ENCODE measurements at regions not wholly inside any gene's neighbourhood (a gene's known extent, or its start where the extent isn't known, plus 50 kb on each side); places are given as distances from the start of the nearest gene placed in this dataset.
"Not testable (repeated sequence)": the region's sequence is repeated elsewhere in the genome, so short reads cannot be mapped to it uniquely, and the experiment has no call there.

DNA sequence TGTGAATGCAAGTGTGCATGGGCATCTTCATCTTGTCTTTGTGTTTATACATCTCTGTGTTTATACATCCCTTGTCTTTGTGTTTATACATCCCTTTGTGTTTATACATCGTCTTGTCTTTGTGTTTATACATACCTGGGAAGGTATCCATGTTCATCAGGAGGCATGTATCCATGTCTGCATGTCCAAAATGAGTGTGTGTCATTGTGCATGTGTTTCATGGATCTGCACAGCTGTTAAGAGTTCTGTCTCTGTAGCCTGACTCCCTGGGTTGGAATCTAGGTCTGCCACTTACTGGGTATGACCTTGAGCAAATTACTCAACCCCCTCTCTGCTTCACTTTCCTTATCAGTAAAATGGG, 50.1 kb upstream of the SIRPA start:
- DNase-seq (no peak), ATAC-seq (no peak)

DNA sequence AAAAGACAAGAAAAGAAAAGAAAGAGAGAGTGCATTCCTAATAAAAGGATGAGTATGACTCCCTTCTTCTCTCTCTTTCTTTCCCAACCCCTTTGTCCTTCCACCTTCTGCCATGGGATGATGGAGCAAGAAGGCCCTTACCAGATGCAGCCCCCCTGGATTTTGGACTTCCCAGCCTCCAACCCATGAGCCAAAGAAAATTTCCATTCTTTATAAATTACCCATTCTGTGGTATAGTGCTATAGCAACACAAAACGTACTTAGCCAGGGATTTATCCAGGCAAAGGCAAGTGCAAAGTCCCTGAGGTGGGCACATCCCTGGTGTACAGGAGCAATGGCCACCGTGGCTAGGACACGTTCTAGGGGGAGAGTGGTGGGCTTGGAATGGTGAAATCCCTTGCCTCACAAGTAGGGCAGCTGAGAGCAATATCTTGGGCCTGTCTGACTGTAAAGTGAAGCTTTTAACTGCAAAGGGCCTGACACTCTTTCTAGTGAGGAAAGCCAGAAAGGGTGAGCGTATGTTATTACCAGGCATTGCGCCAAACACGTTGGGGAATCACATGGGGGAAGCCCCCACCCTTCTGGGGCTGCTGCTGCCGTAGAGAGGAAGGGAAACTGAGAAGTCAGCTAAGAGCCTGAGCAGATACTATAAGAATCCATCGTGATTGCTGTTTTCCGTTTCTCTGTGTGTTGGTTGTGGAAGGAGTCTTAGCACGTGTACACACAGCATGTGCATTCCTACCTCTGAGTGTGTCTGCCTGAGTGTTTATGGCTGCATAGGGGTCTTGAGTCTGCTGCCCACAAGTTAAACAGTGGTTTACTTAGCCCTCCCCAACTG, 50.7 kb upstream of the SIRPA start:
- DNase-seq (peak; percentile 55), ATAC-seq (peak; percentile 80)

DNA sequence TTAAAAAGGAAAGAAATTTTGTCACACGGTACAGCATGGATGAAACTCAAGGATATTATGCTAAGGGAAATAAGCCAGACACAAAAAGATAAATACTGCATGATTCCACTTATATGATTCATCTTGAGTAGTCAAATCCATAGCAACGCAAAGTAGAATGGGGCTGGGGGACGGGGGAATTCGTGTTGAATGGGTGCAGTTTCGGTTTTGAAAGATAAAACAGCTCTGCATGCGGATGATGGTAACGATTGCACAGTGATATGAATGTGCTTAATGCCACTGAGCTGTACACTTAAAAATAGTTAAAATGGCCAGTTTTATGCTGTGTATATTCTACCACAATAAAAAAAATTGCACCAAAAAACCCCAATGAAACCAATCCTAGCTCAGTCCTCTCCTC, 52.9 kb upstream of the SIRPA start:
- no peak for ATAC-seq
- DNase-seq, result no peak

DNA sequence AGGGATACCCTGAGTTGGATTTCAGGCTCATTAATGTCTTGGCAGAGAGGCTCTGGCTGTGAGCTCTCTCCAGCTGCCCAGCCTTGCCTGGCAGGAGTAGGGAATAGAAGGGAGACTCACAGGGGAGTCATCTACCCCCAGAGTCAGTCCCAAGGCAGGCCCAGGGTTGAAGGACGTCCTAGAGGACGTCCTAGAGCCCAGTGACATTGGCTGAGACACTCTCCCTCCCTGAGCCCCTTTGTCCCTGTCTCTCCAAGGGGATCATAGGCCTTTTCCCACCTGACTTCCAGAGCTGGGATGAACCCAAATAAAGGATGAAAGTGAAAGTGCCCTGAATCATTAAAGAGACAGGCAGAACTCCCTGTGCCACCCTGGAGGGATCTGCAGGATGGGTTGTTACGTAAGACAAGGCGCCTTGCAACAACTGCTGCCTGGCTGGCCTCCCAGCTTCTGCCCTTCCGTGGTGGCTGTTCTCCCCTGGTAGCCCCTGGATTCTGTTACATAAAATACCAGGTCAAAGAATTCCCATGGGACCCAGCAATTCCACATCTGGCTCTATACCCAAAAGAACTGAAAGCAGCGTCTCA, 53.6 kb upstream of the SIRPA start:
- ATAC-seq, result no peak

DNA sequence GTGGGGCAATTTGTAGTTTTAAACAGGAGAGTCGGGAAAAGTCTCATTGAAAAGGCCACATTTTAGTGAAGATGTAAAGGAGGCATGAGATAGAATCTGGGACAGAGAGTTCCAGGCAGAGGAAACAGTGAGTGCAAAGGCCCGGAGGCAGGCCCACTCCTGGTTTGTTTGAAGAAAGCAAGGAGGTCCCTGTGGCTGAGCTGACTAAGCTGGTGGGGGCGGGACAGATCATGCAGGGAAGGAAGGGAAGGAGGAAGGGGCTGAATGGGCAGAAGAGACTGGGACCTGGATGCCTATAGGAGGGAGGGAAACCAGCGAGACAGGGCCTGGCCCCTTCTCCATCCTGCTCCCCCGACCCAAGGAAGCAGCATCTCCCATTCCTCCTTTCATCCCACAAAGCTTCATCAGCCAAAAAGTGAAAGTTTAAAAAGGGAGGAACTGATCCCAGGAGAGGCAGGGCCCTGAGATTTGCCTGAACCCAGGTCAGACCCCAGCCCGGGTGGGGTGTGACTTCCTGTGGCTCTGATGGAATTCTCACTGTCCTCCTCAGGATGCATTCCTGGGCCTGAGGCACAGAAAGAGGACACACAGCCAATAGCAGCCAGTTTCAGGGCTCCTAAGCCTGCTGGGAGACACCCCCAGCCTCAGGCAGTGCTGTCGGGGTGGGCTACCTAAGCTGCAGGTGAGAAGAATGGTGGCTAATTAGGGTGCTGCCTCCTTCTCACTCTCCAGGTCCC, 54.2 kb upstream of the SIRPA start:
- no peak for DNase-seq
- ATAC-seq, result no peak

More for the DNA sequence above, 53.6 kb upstream of the SIRPA start:
- no peak for DNase-seq

DNA sequence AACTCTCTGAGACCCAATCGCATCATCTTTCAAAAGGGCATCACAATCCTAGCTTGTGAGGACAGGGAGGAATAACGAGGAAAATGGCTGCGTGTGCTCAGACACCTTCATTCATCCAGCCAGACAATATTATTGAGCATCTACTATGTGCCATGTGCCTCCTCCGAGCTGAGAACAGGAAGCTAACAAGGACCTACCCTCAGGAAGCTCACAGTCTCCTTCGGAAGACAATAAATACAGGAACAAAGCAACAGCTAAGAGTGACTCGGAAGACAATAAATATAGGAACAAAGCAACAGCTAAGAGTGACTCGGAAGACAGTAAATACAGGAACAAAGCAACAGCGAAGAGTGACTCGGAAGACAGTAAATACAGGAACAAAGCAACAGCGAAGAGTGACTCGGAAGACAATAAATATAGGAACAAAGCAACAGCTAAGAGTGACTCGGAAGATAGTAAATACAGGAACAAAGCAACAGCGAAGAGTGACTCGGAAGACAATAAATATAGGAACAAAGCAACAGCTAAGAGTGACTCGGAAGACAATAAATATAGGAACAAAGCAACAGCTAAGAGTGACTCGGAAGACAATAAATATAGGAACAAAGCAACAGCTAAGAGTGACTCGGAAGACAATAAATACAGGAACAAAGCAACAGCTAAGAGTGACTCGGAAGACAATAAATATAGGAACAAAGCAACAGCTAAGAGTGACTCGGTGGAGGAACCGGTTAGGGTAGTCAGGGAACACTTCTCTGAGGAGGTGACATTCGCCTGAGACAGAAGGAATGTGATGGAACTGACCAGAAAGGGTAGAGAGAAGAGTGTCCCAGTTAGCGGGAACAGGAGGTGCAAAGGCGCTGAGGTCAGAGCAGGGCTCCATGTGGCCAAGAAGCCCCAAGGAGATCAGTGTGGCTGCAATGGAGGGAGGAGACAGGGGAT, 55.6 kb upstream of the SIRPA start:
- ATAC-seq, DNase-seq: not testable (repeated sequence)

DNA sequence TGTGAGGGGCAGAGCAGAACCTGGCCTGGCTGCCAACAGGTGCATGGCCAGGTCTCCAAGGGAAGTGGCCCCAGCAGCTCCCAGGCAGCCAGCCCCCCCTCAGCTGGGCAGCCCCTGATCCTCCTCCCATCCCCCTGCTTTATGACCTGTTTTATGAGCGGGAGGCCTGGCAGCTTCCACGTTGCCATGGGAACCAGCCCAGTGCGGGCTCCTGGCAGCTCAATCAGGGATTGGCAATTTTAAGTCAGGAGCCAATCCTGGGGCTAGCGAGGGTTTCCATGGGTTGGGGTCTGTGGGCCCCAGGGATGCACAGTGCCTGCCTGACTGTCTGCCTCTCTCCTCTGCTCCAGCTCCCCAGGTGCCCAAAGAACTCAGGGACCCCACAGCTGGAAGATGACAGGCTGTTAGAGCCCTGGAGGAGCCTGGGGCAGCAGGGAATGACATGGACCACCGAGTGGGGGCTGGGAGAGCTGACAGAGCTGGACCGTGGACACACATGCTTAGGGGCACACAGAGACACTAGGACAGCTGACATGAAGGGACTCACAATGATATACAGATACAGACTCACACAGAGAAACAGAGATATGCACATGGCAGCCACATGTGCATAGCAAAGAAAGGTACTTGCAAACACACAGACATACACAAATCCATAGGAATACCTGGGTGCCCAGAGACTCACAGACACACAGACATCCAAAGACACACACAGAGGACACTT, 56.5 kb upstream of the SIRPA start:
- ATAC-seq (no peak), DNase-seq (no peak)

DNA sequence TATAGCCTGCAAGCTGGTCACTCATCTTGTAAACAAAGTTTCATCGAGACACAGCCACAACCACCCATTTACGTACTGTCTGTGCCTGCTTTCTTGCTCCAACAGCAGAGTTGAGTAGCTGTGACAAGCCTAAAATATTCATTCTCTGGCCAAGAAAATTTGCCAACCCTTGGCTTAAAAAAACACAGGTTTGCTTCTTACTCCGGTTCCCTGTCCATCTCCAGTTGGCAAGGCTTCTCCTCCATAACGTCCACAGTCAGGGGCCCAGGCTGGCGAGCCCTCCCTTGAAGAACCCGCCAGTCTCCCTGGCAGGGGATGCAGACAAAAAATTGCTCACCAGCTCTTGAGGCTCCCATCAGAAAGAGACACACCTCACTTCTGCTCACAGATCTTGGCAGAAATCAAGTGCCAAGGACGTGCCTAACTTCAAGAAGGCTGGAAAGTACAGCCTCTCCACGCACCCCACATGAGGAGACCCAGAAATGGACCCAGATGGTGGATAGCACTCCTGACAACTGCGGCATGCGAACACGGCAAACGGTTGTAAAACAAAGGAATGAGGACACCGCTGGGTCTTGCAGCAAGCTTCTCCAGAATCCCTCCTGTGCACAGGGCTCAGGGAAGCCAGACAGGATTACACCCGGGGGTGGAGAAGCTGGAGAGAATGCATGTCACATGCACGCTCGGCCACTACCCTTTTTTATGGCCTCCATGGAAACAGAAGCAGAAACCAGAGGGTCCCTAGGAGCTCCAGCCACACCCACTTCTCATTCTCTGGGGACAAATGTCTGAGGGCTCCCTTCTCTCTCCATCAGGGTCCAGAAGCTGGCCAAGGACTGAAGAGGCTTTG, 59.8 kb upstream of the SIRPA start:
- no peak for ATAC-seq
- no peak for DNase-seq

DNA sequence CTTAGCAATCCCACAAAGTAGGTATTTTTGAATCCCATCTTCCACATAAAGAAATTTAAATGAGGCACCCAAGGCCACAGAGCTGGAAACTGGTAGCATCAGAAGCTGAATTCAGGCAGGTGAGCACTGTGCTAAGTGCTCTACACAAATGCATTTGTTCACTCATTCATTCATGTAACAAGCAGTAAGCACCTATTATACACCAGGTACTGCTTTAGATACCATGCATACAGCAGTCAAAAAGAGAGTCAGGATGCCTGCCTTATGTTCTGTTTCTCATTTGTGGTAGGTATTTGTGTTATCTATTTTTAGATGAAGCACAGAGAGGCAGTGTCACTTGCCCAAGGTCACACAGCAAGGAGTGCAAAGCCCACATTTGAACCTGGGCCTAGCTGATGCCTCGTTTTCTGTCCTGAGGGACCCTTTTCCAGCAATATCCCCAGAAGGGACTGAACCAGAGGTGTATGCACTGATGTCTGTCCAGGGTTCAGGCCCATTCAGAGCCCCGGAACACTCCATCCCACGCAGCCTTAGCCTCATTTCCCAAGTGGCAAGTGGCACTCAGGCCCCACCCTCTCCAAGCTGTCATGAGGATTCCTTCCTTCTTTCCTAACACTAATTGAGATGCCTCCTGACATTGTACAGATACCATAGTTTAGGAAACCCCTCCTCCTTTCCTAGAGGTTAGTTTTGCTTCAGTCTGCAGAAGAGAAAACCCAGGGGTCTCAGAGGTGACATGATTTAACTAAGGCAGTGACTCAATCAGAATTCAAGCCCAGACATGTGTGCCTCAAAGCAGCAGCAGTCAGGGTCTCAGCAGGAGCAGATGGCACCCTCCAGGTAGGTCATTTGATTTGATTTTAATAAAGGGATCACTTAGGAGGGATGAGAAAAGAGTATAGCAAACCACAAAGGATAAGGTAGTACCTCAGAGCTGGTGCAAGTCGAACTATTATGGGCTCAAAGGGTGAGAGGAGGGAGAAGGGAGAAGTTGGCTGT, 61.2 kb upstream of the SIRPA start:
- ATAC-seq (no peak), DNase-seq (no peak)

DNA sequence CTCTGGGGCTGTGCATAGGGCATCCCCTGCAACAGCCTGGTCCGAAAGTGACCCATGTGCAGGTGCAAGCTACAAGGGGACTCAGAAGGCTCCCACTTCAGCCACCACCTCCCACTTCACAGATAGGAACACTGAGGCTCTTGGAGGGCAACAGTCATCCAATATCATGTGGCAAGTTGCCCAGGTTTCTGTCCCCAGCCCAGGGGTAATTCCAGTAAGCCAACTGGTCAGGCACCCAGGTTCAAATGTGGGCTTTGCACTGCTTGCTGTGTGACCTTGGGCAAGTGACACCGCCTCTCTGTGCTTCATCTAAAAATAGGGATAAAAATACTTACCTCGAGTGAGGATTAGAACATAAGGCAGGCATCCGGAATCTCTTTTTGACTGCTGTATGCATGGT, 62.0 kb upstream of the SIRPA start:
- DNase-seq (no peak), ATAC-seq (no peak)

DNA sequence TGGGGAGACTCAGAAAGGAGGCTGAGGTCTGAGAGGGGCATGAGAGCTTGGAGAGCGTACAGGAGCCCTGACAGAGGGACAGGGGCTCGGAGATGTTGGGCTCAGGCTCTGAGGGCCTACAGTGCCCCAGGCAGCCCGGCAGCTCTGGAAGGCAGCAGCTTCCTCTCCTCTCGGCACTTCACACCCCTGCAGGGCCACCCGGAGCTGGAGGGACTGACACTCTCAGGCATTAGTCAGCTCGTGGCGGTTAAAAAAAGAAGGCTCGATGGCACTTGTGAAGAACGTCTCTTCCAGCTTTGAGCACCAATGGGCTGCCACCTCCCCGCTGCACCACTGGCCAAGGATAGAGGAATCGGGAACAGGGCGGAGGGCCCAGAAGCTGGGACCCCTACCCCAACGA, 62.6 kb upstream of the SIRPA start:
- ATAC-seq, result no peak
- no peak for DNase-seq

DNA sequence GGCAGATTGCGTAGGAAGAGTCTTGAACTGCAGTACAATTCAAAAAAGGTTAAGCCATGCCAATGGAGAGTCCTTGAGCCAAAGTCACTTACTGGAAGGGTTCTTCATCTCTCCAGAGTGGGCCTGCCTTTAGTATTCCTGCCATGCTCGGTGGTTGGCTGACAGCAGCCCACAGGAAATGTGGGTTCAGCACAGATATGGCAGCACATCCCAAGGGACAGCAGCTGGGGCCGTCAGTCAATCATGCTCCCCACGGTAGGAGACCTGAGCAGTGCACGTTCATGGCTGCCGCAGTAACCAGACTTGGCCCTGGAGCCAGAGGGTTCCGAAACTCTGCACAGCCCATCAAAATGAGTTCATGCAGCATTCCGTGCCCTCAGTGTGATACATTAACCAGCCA, 63.6 kb upstream of the SIRPA start:
- ATAC-seq, result no peak

DNA sequence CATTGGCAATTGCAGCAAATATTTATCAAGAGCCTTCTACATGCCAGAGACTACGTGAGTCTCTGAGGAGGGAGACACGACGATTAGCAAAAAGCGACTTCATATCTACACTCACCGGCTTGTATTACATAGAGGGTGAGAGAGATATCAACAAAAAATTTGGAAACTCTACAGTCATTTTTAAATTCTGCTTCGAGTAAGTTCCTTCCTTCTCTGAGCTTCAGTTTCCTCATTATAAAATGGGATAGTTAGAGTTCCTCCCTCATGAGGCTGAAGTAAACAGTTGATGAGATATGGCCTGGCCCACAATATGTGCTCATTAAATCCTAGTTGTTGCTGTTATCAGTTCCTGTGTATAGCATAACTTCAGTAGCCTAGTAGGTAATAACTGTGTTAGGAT, 64.1 kb upstream of the SIRPA start:
- DNase-seq (no peak), ATAC-seq (no peak)

More for the DNA sequence above, 63.6 kb upstream of the SIRPA start:
- DNase-seq, result no peak

DNA sequence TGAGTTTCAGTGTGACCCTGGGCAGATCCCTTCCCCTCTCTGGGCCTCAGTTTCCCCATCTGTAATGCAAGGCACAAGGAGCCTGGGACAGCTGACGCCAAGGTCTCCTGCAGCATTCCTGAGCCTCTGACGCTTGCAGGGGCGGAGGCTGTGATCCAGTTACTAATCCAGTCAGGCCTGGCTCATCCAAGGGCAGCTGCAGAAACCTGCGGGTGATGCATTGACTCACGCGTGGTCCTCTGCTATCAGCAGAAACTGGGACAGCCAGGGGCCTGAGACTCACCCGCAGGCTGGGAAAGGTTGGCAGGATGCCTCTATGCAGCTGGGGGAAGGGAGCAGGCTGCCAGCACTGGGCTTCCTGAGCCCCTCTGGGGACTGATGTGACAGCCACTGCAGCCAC, 65.0 kb upstream of the SIRPA start:
- ATAC-seq (no peak), DNase-seq (no peak)

DNA sequence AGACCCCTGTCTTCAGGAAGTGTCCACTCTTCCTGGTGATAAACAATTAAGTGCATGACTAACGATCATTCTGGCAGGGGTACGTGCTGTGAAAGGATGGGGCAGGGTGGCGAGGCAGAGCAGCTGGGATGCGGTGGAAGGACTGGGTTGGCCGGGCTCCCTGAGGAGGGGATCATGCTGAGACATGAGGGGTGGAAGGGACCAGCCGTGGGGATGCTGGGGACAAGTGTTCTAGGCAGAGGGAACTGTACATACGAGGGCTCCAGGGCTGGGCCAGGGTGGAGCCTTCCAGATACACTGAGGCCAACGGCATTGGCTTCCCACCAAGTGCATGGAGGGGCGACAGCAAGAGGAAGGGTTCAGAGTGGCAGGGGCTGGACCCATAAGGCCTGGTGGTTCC, 65.7 kb upstream of the SIRPA start:
- DNase-seq, result no peak
- no peak for ATAC-seq

DNA sequence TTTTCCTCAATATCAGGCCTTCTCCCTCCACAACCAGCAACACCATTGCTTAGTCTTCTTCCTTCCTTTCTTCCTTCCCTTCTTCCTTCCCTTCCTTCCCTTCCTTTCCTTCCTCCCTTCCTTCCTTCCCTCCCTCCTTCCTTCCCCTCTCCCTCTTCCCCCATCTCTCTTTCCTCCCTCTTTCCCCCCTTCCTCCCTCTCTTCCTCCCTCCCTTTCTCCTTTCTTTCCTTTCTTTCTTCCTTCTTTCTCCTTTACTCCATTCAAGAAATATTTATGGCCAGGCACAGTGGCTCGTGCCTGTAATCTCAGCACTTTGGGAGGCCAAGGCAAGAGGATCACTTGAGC, 66.4 kb upstream of the SIRPA start:
- DNase-seq, result no peak
- ATAC-seq, result no peak

DNA sequence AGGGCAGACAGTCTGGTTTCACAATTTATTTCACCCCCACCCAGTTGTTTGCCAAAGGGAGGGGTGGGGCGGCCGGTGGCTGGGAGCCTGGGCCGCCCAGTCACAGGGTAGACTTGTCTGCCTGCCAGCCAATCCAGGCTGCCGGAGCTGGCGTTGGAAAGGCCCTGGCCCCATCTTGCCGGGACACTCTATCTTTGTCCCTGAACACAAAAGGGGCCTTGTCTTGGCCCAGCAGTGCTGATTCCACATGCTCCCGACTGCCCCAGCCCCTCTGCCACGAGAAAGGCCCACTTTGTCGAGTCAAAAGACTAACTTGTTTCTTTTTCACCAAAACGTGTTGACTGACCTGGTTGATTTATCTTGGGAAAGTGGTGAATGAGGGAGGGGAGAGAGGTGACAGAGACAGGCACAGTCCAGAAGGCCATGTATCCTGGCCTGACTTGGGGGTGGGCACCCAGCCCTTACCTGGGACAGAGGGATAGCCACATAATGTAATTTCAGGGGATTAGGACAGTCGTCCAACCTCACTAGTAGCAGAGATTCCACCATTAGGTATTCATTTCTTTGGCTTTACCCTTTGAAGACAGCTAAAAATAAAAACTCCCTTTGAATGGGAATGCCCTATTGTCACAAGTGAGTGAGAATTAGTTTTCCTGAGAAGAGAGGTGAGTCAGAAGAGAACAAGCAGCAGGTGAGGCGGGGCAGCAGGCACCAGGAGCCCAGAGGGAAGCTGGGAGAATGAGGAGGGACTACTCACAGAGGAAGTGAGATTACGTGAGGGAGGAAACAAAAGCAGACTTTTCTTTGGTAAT, 67.0 kb upstream of the SIRPA start:
- ATAC-seq (no peak), DNase-seq (no peak)

DNA sequence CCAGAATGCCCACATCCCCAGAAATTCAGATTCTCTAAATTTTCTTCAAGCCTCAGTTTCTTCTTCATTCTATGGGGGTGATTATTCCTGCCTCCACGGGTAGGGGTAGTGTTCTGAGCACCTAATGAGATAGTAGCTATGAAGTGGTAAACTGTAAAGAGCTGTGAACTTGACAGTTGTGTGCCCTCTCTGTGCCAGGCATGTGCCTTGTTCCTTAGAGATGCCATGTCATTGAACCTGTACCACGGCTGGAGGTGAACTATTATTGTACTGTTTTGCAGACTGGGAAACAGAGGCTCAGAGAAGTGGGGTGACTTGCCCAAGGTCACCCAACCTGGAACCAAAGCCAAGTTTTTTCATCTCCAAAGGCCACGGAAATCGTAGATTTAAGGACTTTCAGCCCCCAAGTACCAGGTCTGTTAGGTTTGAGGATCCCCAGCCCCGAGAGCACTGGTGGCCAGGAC, 67.7 kb upstream of the SIRPA start:
- ATAC-seq, result no peak
- DNase-seq, result no peak
